H9 (cell line): ENCODE measurements at regions not wholly inside any gene's neighbourhood (a gene's known extent, or its start where the extent isn't known, plus 50 kb on each side); places are given as distances from the start of the nearest gene placed in this dataset.

Experiments used
- DNase-seq: peaks from one replicate; pipeline ENCODE4 v3.0.0-alpha.2; 2017
- H2AFZ ChIP-seq: one replicate; pipeline ENCODE4 v1.6.1; 2013; ENCODE audit warnings: mild to moderate bottlenecking, low read length, control low read depth, moderate library complexity
- H2AK5ac ChIP-seq: 2 replicates; pipeline ENCODE4 v1.6.1; 2013; ENCODE audit warnings: low read length, control low read depth, mixed read lengths; ENCODE audit not compliant: insufficient read length
- H2BK120ac ChIP-seq: one replicate; pipeline ENCODE4 v1.6.1; 2013; ENCODE audit warnings: low read depth, mild to moderate bottlenecking, low read length, control low read depth, inconsistent platforms; ENCODE audit not compliant: poor library complexity, severe bottlenecking
- H2BK12ac ChIP-seq: 2 replicates; pipeline ENCODE4 v1.6.1; 2013; ENCODE audit warnings: low read length, control low read depth, mixed read lengths, low read depth; ENCODE audit not compliant: insufficient read length
- H2BK15ac ChIP-seq: 2 replicates; pipeline ENCODE4 v1.6.1; 2013; ENCODE audit warnings: low read depth, low read length, control low read depth
- H2BK20ac ChIP-seq: one replicate; pipeline ENCODE4 v1.6.1; 2013; ENCODE audit warnings: low read depth, mild to moderate bottlenecking, low read length, control low read depth, inconsistent platforms; ENCODE audit not compliant: poor library complexity, severe bottlenecking
- H2BK5ac ChIP-seq: 2 replicates; pipeline ENCODE4 v1.6.1; 2013; ENCODE audit warnings: low read length, control low read depth, mixed read lengths; ENCODE audit not compliant: insufficient read length
- H3K14ac ChIP-seq: 2 replicates; pipeline ENCODE4 v1.6.1; 2013; ENCODE audit warnings: low read length, control low read depth; ENCODE audit not compliant: insufficient read depth
- H3K18ac ChIP-seq: 2 replicates; pipeline ENCODE4 v1.6.1; 2013; ENCODE audit warnings: low read depth, mild to moderate bottlenecking, mixed read lengths, low read length, control low read depth; ENCODE audit not compliant: insufficient read length
- H3K23ac ChIP-seq: 2 replicates; pipeline ENCODE4 v1.6.1; 2013; ENCODE audit warnings: low read length, control low read depth, mixed read lengths, low read depth; ENCODE audit not compliant: insufficient read length
- H3K23me2 ChIP-seq: 2 replicates; pipeline ENCODE4 v1.6.1; 2013; ENCODE audit warnings: low read depth, mild to moderate bottlenecking, mixed read lengths, low read length, control low read depth; ENCODE audit not compliant: insufficient read length, poor library complexity, severe bottlenecking
- H3K27ac ChIP-seq: 2 replicates; pipeline ENCODE4 v1.5.1; 2013; ENCODE audit warnings: low read length, control low read depth, mixed read lengths, low read depth; ENCODE audit not compliant: insufficient read length
- H3K27me3 ChIP-seq: 2 replicates; pipeline ENCODE4 v1.6.1; 2013; ENCODE audit warnings: low read length, control low read depth, inconsistent platforms; ENCODE audit not compliant: insufficient read depth
- H3K4ac ChIP-seq: 2 replicates; pipeline ENCODE4 v1.6.1; 2013; ENCODE audit warnings: low read depth, mild to moderate bottlenecking, control low read depth, inconsistent platforms, low read length, moderate library complexity
- H3K4me1 ChIP-seq: 2 replicates; pipeline ENCODE4 v1.6.1; 2013; ENCODE audit warnings: low read length, control low read depth, inconsistent platforms; ENCODE audit not compliant: insufficient read depth
- H3K4me2 ChIP-seq: 2 replicates; pipeline ENCODE4 v1.6.1; 2013; ENCODE audit warnings: low read length, control low read depth, mixed read lengths; ENCODE audit not compliant: insufficient read length, insufficient read depth
- H3K56ac ChIP-seq: 2 replicates; pipeline ENCODE4 v1.6.1; 2013; ENCODE audit warnings: low read depth, mild to moderate bottlenecking, mixed read lengths, low read length, control low read depth; ENCODE audit not compliant: insufficient read length
- H3K79me1 ChIP-seq: 2 replicates; pipeline ENCODE4 v1.6.1; 2013; ENCODE audit warnings: low read depth, mild to moderate bottlenecking, moderate library complexity, low read length, control low read depth, inconsistent platforms; ENCODE audit not compliant: insufficient read depth, poor library complexity, severe bottlenecking
- H3K79me2 ChIP-seq: 2 replicates; pipeline ENCODE4 v1.6.1; 2013; ENCODE audit warnings: low read length, control low read depth, inconsistent platforms; ENCODE audit not compliant: insufficient read depth
- H3K9ac ChIP-seq: 2 replicates; pipeline ENCODE4 v1.6.1; 2013; ENCODE audit warnings: low read length, control low read depth, mixed read lengths; ENCODE audit not compliant: insufficient read length; ENCODE audit errors: extremely low read depth
- H3K9me3 ChIP-seq: one replicate; pipeline ENCODE4 v1.6.1; 2013; ENCODE audit warnings: low read depth, low read length, inconsistent platforms; ENCODE audit not compliant: control insufficient read depth
- H3T11ph ChIP-seq: one replicate; pipeline ENCODE4 v1.6.1; 2013; ENCODE audit warnings: mild to moderate bottlenecking, low read length, control low read depth, inconsistent platforms
- H4K20me1 ChIP-seq: one replicate; pipeline ENCODE4 v1.6.1; 2013; ENCODE audit not compliant: control insufficient read depth, insufficient read length, insufficient read depth
- H4K5ac ChIP-seq: 2 replicates; pipeline ENCODE4 v1.6.1; 2013; ENCODE audit warnings: low read depth, mild to moderate bottlenecking, mixed read lengths, low read length, control low read depth; ENCODE audit not compliant: insufficient read length
- H4K8ac ChIP-seq: replicated peaks from 2 replicates; pipeline ENCODE4 v1.6.1; 2013; ENCODE audit warnings: low read length, control low read depth, mixed read lengths, low read depth; ENCODE audit not compliant: insufficient read length
- H4K91ac ChIP-seq: 2 replicates; pipeline ENCODE4 v1.6.1; 2013; ENCODE audit warnings: low read depth, mild to moderate bottlenecking, moderate library complexity, mixed read lengths, low read length, control low read depth; ENCODE audit not compliant: insufficient read length
- H3K27ac Mint-ChIP-seq, 3 experiments: 2 replicates in 2 of 3; 3 replicates in 1 of 3; pipeline ENCODE4 v1.8.0; 2020 to 2021; ENCODE audit warnings: mixed read lengths in 3 of 3, mild to moderate bottlenecking in 1 of 3, moderate library complexity in 1 of 3
- H3K27me3 Mint-ChIP-seq: 2 replicates; pipeline ENCODE4 v1.8.0; 2021; ENCODE audit warnings: low read depth, mild to moderate bottlenecking, moderate library complexity, mixed read lengths
- H3K36me3 Mint-ChIP-seq, 3 experiments: 2 replicates in 2 of 3; 3 replicates in 1 of 3; pipeline ENCODE4 v1.8.0; 2020 to 2021; ENCODE audit warnings: low read depth in 3 of 3, mixed read lengths in 3 of 3; ENCODE audit not compliant: insufficient read depth in 1 of 3
- H3K4me1 Mint-ChIP-seq, 2 experiments: 2 replicates each; pipeline ENCODE4 v1.8.0; 2020; ENCODE audit warnings: mixed read lengths in 2 of 2
- H3K4me3 Mint-ChIP-seq, 2 experiments: 2 replicates in 1 of 2; 3 replicates in 1 of 2; pipeline ENCODE4 v1.8.0; 2020 to 2021; ENCODE audit warnings: mild to moderate bottlenecking in 2 of 2, mixed read lengths in 2 of 2, moderate library complexity in 1 of 2
- H3K9me3 Mint-ChIP-seq, 2 experiments: 2 replicates in 1 of 2; 3 replicates in 1 of 2; pipeline ENCODE4 v1.8.0; 2020; ENCODE audit warnings: mild to moderate bottlenecking in 2 of 2, mixed read lengths in 2 of 2, moderate library complexity in 1 of 2
- CTCF ChIP-seq: fragments of 200-600 bp; sonication (generic); conservative IDR thresholded peaks from 3 replicates; pipeline ENCODE4 v1.8.0; 2021; ENCODE audit warnings: antibody characterized with exemption, mild to moderate bottlenecking
- WGBS: extraction: QIAGEN DNeasy Blood & Tissue Kit; methylation state at CpG from one replicate; pipeline ENCODE4 v1.1.7; 2013; ENCODE audit warnings: missing lambda C conversion rate, low lambda C conversion rate, mixed read lengths; ENCODE audit not compliant: insufficient read length; ENCODE audit errors: extremely low coverage; 5-methylcytosine and 5-hydroxymethylcytosine counted together

- no peak overlapping the region for H3K18ac ChIP-seq
- no peak for TF ChIP-seq CTCF
- H4K5ac ChIP-seq: no peak overlapping the region
- no peak overlapping the region for H4K91ac ChIP-seq
- H2BK15ac ChIP-seq: no peak overlapping the region
- H3K14ac ChIP-seq: no peak overlapping the region
- no peak for DNase-seq
- H2AFZ ChIP-seq: no peak overlapping the region
- H2BK120ac ChIP-seq: no peak overlapping the region
- no peaks in the 10 kb centered on the region for H3K23me2 ChIP-seq
- H2AK5ac ChIP-seq: no peak overlapping the region
- H3T11ph ChIP-seq: no peak overlapping the region
- H2BK20ac ChIP-seq: no peak overlapping the region
- whole genome bisulfite sequencing: no CpG with 5 or more reads among the region's 4 CpGs
- Mint-ChIP-seq H3K36me3 (no peaks in the 10 kb centered on the region), H3K27me3 (no peaks in the 10 kb centered on the region; the same call in none of the 2 replicates), H3K27ac (no peak overlapping the region), H3K9me3 (no peaks in the 10 kb centered on the region), H3K4me1 (no peaks in the 10 kb centered on the region), H3K4me3 (no peak overlapping the region)
- no peak overlapping the region for H3K4me2 ChIP-seq
- no peak overlapping the region for H2BK12ac ChIP-seq
- no peaks in the 10 kb centered on the region for H3K79me2 ChIP-seq
- H3K23ac ChIP-seq: no peak overlapping the region
- H3K79me1 ChIP-seq: no peaks in the 10 kb centered on the region
- H4K20me1 ChIP-seq: no peaks in the 10 kb centered on the region
- H3K4me1 ChIP-seq: no peaks in the 10 kb centered on the region
- no peak overlapping the region for H4K8ac ChIP-seq
- H3K9ac ChIP-seq: no peak overlapping the region
- H3K56ac ChIP-seq: no peak overlapping the region
- no peak overlapping the region for H3K27ac ChIP-seq
- H3K4ac ChIP-seq: no peak overlapping the region
- no peaks in the 10 kb centered on the region for H3K27me3 ChIP-seq
- H3K9me3 ChIP-seq: no peaks in the 10 kb centered on the region
- no peak overlapping the region for H2BK5ac ChIP-seq
Observed at GRCh38 chr5:68738841-68739240, 355.0 kb upstream of the SLC30A5 start.
